Suprapubic skin (tissue), 4 donors: ENCODE measurements at regions not wholly inside any gene's neighbourhood (a gene's known extent, or its start where the extent isn't known, plus 50 kb on each side); places are given as distances from the start of the nearest gene placed in this dataset.

Source experiments
- CTCF ChIP-seq, 2 donors: fragments of 200-600 bp in 1 of 2; fragments of 450-650 bp in 1 of 2; sonication (generic) in 1 of 2; IDR thresholded peaks; one replicate each; pipeline ENCODE4 v1.5.1; 2016 to 2019; ENCODE audit warnings: antibody characterized with exemption in 2 of 2, mild to moderate bottlenecking in 1 of 2, moderate library complexity in 1 of 2
- POLR2A ChIP-seq, 2 donors: fragments of 450-650 bp; IDR thresholded peaks; one replicate each; pipeline ENCODE4 v1.6.1; 2017; ENCODE audit warnings: antibody characterized with exemption in 2 of 2, mild to moderate bottlenecking in 2 of 2, moderate library complexity in 2 of 2
- POLR2AphosphoS5 ChIP-seq, 3 donors: sonication (generic); formaldehyde crosslinking; IDR thresholded peaks; one replicate each; pipeline ENCODE4 v1.6.1; 2017; ENCODE audit warnings: antibody characterized with exemption in 3 of 3

DNA sequence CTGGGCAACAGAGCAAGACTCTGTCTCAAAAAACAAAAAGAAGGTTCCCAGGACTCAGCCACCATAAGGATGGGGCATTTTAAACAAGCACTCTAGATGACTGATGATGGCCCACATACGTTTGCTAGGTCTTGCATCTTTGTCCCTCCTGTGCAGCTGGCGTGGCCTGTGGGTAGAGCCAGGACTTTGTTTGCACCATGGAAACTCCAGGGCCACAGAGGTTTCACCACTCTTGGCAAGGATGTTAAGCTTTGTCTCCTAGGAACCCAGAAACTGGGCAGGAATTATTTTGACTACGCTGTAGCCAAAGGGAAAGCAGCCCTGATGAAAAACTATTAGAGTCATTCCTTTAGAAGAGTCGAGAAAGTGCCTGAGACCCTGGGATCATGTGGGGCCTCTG, 54.1 kb upstream of the CALM2 start:
- TF ChIP-seq POLR2AphosphoS5 (IDR thresholded peaks at IDR 0.05) (no peak), CTCF (IDR thresholded peaks at IDR 0.05) (no peak), POLR2A (IDR thresholded peaks at IDR 0.05) (no peak)
